GM19043 (cell line): ENCODE measurements at regions not wholly inside any gene's neighbourhood (a gene's known extent, or its start where the extent isn't known, plus 50 kb on each side); places are given as distances from the start of the nearest gene placed in this dataset.

ENCODE experiments used
- ATAC-seq: cut with Tn5 transposase; IDR thresholded peaks from one replicate; pipeline ENCODE4 v1.9.1; 2021; ENCODE audit warnings: low read depth; ENCODE audit not compliant: unreplicated experiment

GRCh38 chr2:6312367-6312766 is 553.3 kb downstream of the CMPK2 start:
- no peak for ATAC-seq

- no peak for ATAC-seq
Measured at GRCh38 chr2:6314218-6314960, 551.3 kb downstream of the CMPK2 start.

DNA sequence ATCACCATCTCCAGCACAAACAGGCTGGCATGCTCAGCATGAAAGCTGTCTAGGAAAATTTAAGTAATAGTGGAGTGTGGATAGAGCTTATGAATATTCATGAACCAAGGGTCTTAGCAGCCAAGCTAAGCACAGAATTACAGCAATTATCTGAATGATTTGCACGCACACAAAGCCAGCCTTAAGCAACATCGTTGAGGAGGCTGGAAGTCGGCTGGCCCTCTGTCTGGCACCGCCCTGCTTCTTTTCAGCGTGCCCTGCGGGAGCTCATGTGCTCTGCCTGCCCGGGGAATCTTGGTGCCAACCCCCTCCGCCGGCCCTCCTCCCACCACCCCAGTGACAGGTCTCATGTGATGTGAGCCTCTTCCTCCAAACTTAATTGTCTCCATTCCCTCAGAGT is 540.1 kb downstream of the CMPK2 start:
- ATAC-seq, result no peak

DNA sequence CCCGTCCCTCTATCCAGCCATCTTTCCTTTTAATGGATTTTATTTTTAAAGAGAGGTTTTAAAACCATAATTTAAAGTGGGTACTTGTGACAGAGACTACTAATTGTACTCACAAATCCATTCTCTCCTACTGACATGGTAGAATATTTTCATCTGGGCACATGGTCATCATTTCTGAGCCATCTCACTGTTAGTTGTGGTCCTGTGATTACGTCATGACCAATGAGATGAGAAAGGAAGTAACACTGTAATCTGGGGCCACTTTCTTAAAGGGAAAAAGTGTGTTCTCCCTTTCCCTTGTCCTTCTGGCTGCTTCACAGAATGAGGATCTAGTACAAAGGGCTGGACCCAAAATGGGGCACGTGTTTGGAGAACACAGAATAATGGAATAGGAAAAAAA is 538.7 kb downstream of the CMPK2 start:
- no peak for ATAC-seq

DNA sequence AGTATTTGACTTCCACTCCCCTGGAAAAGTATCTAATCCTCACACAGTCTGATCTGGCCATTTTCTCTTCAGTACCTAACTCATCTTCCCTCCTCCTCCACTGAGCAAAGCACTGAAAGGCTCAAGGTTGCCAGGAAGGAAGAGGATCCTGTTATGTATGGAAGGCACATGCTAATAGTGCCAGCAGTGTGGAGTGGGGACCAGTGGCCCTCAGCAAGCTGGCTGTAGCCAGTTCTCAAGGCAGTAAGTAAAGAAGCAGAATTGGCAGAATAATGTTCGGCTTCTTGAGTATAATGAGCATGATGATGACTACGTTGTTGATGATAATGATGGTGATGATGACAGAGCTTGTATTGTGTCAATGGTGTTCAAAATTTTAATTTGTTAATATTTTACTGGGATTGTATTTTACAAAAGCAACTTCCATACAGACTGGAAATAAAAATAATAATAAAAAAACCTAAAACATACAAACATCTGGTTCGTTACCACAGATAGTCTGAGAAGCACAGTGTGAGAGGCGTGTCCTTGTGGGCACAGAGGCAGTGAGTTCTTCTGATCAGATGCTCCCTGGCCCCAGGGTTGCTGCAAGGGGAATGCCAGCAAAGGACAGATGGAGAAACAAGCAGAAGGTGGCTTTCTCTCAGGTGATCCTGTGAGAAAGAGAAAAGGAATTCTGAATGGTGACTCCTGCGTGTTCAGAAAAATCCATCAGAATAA is 528.8 kb downstream of the CMPK2 start:
- ATAC-seq, result no peak

- ATAC-seq, result no peak
Measured at GRCh38 chr2:6337472-6337820, 528.3 kb downstream of the CMPK2 start.

- ATAC-seq, result no peak
Measured at GRCh38 chr2:6341588-6342129, 524.0 kb downstream of the CMPK2 start.

DNA sequence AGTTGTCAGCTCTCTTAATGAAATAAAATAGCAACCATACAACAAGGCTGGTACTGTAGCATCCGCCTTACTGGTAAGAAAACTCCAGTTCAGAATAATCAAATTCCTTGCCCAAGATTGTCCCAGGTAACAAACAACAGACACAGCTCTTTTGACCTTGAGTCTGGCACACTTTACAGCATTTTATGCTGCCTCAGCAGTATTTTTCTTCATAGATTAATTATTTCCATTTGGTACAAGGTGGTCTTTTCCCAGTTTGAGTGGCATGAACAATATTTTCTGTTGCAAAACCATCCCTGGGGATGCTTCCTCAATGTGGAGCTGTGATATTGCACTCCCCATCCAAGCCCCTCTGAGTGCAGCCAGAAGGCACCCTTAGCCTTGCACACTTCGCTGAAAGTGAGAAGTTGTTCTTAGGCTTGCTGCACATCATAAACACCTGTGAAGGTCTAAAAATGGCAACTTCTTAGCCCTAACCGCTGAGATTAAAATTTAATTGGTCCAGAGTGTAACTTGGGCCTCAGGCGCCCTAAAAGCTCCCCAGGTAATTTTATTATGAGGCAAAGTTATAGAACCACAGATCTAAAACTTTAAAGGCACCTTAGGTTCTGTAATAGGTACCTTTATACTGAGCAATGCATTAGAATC is 523.3 kb downstream of the CMPK2 start:
- peak; percentile 31 for ATAC-seq

DNA sequence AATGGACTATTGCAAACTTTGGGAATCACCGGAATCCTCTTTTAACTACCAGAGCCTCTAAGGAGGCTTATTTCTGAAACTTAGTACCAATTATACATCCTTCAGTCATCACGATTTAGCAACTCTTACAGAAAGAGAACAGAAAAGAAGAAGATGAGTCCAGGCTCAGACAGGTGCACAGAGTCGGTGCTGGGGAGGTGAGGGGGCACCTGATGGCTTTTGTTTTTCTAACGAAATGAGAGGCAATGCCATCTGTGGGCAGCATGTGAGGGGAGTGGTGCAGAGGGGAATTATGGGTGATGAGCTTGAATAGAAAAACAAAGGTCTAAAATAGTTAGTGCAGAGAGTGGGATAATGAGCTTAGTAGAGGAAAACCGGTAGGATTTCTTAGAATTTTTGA is 522.6 kb downstream of the CMPK2 start:
- ATAC-seq, result no peak

DNA sequence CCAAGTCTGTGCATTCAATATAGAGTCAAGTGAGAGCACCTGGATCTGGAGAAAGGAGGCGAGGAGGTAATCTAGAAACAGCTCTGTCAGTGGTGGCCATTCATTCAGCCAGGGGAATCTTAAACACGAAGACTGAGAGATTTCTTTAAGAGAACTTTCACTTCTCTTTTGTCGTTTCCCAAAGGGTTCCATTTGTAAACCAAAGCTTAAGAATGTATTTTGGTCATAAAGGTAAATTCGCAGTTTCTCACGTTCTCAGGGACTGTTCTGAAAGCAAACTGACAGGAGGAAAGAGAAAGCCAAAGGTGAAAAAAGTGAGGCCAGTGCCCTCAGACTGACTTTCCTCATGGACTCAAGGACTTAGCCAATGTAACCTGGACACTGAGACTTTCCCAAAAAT is 513.5 kb downstream of the CMPK2 start:
- peak; percentile 78 for ATAC-seq

GRCh38 chr2:6352906-6353515 is 512.7 kb downstream of the CMPK2 start:
- no peak for ATAC-seq

GRCh38 chr2:6353669-6354068 is 512.0 kb downstream of the CMPK2 start:
- peak; percentile 51 for ATAC-seq

DNA sequence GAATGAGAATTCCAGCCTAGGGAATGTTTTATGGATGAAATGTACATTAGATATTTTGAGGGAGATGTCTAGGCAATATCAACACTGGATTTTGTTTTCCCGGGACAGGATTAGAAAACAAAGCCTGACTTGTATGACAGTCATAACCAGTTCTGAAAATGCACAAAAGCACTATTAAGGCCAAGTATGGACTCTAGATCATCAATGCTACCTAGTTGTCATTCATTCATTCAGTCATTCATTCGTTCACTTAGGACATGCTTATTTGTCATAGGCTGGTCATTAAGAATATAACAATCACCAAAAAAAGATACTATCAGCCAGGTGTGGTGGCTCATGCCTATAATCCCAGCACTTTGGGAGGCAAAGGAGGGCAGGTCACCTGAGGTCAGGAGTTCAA is 511.2 kb downstream of the CMPK2 start:
- no peak for ATAC-seq

DNA sequence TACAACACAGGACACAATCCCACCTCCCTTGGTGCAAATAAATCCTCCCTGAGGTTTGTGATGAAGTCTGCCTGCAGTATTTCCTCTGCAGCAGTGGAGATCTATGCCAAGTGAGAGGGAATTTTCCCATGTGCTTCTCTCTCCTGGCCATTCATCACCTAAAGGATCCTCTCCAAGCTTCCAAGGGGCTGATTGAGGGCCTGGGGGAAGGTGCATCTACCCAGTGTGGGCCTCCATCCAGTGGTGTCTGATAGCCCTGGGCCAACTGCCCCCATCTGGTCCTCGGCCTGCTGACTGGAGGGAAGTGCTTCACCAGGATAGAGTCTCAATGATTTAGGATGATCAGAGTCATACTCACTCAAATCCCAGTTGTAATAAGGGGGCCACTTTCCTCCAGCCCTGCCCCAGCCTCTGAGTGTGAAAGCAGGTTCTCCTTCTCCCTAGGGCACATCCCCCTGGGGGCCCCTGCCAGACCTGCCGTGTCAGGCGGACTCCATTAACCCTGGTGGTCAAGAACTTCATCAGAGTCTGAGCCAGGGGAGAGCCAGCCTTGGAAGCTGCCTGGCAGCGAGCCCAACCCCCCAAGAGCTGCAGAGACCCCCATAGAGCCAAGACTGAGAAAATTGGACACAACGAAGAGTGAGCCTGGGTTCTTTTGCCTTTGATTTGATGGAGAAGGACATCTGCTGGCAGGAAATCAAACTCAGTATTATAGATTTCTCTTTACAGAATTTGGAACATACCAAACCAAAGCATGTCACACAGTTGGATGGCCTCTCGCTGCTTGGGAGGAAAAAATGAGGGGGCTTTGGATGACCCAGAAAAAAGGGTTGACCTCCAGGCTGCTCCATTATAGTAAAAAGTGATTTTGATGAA is 509.6 kb downstream of the CMPK2 start:
- no peak for ATAC-seq

DNA sequence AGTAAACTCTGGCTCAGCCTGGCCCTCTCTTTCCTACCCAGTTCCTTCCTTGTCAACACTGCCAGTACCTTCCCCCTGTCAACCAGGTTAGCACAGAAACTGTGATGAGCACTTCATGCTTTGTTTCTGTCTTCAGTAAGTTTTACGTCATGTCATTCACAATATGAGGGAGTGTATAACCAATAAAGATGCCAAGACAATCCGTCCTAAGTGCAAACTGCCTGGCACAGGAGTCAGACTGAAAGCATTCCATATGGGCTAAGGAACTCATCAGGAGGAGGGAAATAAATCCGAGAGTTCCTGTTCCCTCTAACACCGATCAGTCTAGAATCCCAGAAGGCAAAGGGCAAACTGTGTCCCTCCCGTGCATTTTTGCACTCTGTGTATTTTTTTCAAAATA is 507.2 kb downstream of the CMPK2 start:
- no peak for ATAC-seq

DNA sequence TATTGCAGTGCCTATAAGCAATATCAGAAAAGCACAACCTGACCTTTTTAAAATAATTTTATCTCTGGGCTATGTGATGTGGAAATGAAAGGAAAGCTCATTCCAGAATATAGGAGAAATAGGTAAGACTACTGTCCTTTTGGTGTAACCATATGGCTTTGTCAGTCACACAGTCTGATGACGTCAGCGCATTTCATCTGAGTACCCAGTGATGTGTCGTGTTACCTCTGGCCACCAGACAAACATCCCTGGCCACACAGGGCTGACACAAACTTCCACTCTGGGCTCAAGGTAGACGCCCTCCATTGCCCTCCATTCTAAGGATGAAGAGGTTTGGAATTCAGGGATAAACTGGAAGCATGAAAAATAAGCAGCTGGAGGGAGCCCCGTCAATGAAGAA is 506.7 kb downstream of the CMPK2 start:
- no peak for ATAC-seq

GRCh38 chr2:6359964-6360363 is 505.7 kb downstream of the CMPK2 start:
- no peak for ATAC-seq

DNA sequence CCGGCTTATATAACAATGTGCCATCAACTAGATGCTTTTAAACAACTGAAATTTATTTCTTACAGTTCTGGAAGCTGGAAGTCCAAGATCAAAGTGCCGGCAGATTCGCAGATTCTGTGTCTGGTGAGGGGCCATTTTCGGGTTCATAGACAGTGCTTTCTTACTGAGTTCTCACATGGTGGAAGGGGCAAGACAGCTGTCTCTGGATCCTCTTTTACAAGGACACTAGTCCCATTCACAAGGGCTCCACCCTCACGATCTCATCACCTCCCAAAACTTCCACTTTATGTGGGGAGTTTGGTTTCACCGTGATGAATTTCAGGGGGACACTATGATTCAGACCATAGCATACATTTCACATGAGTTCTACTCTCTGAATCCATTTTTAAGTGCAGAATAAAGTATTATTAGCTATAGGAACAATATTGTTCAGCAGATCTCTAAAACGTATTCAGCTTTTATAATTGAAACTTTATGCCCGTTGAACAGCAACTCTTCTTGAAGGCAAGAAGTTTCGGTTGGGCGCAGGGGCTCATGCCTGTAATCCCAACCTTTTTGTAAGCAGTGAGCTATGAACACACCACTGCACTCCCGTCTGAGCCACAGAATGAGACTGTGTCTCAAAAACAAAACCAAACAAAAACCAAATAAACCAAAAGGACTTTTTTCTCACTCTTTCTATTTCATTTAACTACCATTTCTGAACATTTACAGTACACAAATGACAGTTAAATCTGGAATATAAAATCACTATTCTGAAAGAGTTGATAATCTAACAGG is 502.8 kb downstream of the CMPK2 start:
- ATAC-seq, result no peak

DNA sequence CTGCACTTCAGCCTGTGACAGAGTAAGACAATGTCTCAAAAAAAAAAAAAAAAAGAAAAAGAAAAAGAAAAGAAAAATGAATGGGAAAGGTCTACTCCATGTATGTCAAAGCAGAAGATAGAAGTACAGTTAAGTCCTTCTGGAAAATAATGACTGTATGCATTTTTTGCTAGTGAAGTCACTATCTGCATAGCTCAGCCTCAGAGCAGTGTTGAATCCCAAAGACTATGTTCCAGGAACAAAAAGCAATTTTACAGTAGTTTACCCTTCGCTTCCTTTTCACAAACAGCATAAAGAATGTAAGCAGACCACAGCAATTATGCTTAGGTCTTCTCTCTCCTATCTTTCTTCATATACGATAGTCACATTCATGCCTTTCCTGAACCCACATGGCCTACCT is 497.4 kb downstream of the CMPK2 start:
- ATAC-seq, result no peak
